B cell (primary cell): ENCODE measurements at regions not wholly inside any gene's neighbourhood (a gene's known extent, or its start where the extent isn't known, plus 50 kb on each side); places are given as distances from the start of the nearest gene placed in this dataset.

Source experiments
- EZH2 ChIP-seq: IDR thresholded peaks from 2 replicates; pipeline ENCODE4 v1.6.1; 2012; ENCODE audit warnings: borderline replicate concordance, low read depth, mild to moderate bottlenecking, moderate library complexity, low read length; ENCODE audit not compliant: insufficient read depth, poor library complexity, severe bottlenecking
- TF ChIP-seq, protein P1 (sequence below): fragments of 200-600 bp; IDR thresholded peaks from one replicate; pipeline ENCODE4 v1.8.0; 2022; ENCODE audit warnings: antibody characterized with exemption, mild to moderate bottlenecking

DNA sequence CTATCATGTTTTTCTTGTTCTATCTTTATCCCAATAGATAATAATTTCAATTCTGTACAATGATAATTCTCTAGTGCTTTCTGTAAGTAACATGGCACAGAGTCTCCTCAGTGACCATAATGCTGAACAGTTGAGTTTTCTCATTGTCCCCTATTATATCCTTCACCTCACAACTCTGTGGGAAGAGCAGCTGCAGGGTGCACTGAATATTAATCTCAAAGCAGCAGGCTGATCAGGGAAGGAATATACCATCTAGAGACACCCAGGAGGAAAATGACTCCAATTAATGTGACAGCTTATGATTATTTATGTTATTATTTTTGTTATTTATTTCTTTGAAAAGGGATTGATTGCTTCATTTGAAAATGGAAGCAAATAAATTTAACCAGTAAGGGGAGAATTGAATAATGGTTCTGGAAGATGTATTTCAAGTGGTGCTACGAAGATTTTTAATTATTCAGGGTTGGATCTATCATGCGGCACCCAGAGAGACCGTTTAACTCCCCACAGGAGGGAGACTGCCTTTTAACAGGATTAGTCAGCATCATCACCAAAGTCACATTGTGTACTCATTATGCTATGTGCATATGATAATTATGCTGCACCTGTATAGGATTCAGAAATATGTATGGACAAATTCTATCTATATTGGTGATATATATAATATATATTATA, 1015.7 kb upstream of the GOT2 start:
- TF ChIP-seq, protein P1, sequence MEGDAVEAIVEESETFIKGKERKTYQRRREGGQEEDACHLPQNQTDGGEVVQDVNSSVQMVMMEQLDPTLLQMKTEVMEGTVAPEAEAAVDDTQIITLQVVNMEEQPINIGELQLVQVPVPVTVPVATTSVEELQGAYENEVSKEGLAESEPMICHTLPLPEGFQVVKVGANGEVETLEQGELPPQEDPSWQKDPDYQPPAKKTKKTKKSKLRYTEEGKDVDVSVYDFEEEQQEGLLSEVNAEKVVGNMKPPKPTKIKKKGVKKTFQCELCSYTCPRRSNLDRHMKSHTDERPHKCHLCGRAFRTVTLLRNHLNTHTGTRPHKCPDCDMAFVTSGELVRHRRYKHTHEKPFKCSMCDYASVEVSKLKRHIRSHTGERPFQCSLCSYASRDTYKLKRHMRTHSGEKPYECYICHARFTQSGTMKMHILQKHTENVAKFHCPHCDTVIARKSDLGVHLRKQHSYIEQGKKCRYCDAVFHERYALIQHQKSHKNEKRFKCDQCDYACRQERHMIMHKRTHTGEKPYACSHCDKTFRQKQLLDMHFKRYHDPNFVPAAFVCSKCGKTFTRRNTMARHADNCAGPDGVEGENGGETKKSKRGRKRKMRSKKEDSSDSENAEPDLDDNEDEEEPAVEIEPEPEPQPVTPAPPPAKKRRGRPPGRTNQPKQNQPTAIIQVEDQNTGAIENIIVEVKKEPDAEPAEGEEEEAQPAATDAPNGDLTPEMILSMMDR: no peak
- no peak for TF ChIP-seq EZH2
